ENCODE measurements at regions not wholly inside any gene's neighbourhood (a gene's known extent, or its start where the extent isn't known, plus 50 kb on each side); places are given as distances from the start of the nearest gene placed in this dataset.

DNA sequence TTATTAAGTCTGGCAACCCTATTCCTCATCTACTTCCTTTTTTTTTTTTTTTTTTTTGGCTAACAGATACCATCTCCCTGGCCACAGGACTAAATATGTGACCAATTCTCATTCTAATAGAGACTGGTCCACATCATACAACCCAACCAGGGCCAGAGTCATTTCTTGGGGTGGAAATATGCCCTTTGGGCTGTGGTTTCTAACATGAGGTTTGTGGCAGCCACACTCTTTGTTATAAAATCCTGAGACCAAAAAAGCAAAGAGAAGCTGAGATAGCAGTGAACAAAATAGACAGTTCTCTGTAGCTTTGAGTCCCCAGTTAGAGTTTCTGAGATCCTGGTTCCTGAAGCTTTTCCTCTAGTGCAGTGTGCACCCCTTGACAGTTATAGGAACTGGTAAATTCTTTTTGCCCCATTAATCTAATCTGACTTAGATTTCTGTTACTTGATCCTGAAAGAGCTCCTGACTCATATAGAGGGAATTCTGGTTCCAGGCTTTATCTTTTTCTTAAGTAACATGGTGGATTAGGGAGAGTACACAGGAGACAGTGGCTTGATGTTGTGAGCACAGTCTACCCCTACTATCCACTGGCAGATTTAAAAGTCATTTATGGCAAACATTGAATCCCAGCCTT lies 86.8 kb downstream of the MAIP1 start:
- Mint-ChIP-seq H3K4me3 (no peak overlapping the region), H3K9me3 (peaks cover 19% of the 10 kb centered on the region), H3K27me3 (peaks cover 14% of the 10 kb centered on the region), H3K4me1 (no peaks in the 10 kb centered on the region), H3K36me3 (ENCODE audit: low read depth) (no peaks in the 10 kb centered on the region), H3K27ac (no peak overlapping the region)
- ChIA-PET POLR2A (no interaction called here), CTCF (no interaction called here)
- no peak for DNase-seq

DNA sequence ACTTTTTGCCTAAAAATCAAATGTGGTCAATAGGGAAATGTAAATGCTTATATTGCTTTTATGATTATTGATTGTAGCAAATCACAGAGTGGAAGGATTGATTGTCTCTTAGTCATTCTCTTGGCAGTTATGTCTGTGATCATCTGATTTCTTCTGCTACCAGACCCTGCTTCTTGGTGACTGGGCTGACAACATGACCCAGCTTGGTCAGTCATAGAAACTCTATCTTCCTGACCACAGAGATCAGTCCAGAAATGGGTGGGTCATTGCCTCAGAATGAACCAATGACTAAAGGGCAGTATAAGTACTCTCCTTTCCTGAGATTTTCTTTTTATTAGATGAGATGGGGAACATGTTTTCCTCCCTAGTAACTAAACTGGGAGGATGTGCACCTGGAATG lies 87.6 kb downstream of the MAIP1 start:
- no peak for DNase-seq
- H3K4me1 Mint-ChIP-seq: no peaks in the 10 kb centered on the region
- no peaks in the 10 kb centered on the region for H3K36me3 Mint-ChIP-seq (ENCODE audit: low read depth)
- no peak overlapping the region for H3K4me3 Mint-ChIP-seq
- ChIA-PET POLR2A (no interaction called here), CTCF (no interaction called here)
- peaks cover 19% of the 10 kb centered on the region for H3K9me3 Mint-ChIP-seq
- no peak overlapping the region for H3K27ac Mint-ChIP-seq
- peaks cover 17% of the 10 kb centered on the region for H3K27me3 Mint-ChIP-seq

- Mint-ChIP-seq H3K27ac (no peak overlapping the region), H3K4me3 (no peak overlapping the region), H3K4me1 (no peaks in the 10 kb centered on the region), H3K36me3 (ENCODE audit: low read depth) (no peaks in the 10 kb centered on the region), H3K27me3 (peaks cover 22% of the 10 kb centered on the region), H3K9me3 (peaks cover 19% of the 10 kb centered on the region)
- no peak for DNase-seq
- CTCF ChIA-PET: no interaction called here
- POLR2A ChIA-PET: no interaction called here
These were observed 89.1 kb downstream of the MAIP1 start for GRCh38 chr2:200044453-200044852.

GRCh38 chr2:200048421-200048820 lies 93.0 kb downstream of the MAIP1 start:
- Mint-ChIP-seq H3K27me3 (peaks cover 23% of the 10 kb centered on the region), H3K36me3 (ENCODE audit: low read depth) (no peaks in the 10 kb centered on the region), H3K4me1 (no peaks in the 10 kb centered on the region), H3K27ac (no peak overlapping the region), H3K4me3 (no peak overlapping the region), H3K9me3 (peaks cover 19% of the 10 kb centered on the region)
- ChIA-PET CTCF (no interaction called here), POLR2A (no interaction called here)
- DNase-seq: no peak

- ChIA-PET POLR2A (no interaction called here), CTCF (no interaction called here)
- DNase-seq: no peak
- no peaks in the 10 kb centered on the region for H3K4me1 Mint-ChIP-seq
- H3K36me3 Mint-ChIP-seq (ENCODE audit: low read depth): no peaks in the 10 kb centered on the region
- peaks cover 22% of the 10 kb centered on the region for H3K27me3 Mint-ChIP-seq
- H3K4me3 Mint-ChIP-seq: no peak overlapping the region
- peaks cover 19% of the 10 kb centered on the region for H3K9me3 Mint-ChIP-seq
- no peak overlapping the region for H3K27ac Mint-ChIP-seq
These were observed 93.7 kb downstream of the MAIP1 start for GRCh38 chr2:200049086-200049485.

- peaks cover 21% of the 10 kb centered on the region for H3K27me3 Mint-ChIP-seq
- H3K27ac Mint-ChIP-seq: no peak overlapping the region
- DNase-seq: no peak
- no peak overlapping the region for H3K4me3 Mint-ChIP-seq
- H3K9me3 Mint-ChIP-seq: peaks cover 8% of the 10 kb centered on the region
- ChIA-PET CTCF (interaction anchor here (0.7 kb wide), 1 partner anchor 72 kb away, joined by 3 read pairs; no protein-coding TSS in a partner anchor), POLR2A (no interaction called here)
- no peaks in the 10 kb centered on the region for H3K4me1 Mint-ChIP-seq
- no peaks in the 10 kb centered on the region for H3K36me3 Mint-ChIP-seq (ENCODE audit: low read depth)
These were observed 95.7 kb downstream of the MAIP1 start for GRCh38 chr2:200050921-200051610.

DNA sequence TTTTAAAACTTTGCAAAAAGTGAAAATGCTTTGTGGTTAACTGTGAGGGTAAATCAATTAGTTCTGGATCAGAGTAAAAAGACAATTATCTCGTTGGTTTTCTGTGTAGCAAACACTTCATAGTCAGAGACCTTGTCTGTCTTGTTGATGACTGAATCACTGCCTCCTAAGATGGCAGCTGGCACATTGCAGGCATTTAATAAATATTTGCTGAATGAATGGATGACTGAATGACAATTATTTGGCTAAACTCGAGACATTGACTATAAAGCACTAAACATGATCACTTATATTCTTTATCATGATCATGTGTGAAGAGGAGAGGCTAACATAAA lies 96.2 kb downstream of the MAIP1 start:
- Mint-ChIP-seq H3K36me3 (ENCODE audit: low read depth) (no peaks in the 10 kb centered on the region), H3K27me3 (peaks cover 21% of the 10 kb centered on the region), H3K4me1 (no peaks in the 10 kb centered on the region), H3K27ac (no peak overlapping the region), H3K9me3 (peaks cover 4% of the 10 kb centered on the region), H3K4me3 (no peak overlapping the region)
- DNase-seq: no peak
- ChIA-PET POLR2A (no interaction called here), CTCF (no interaction called here)

DNA sequence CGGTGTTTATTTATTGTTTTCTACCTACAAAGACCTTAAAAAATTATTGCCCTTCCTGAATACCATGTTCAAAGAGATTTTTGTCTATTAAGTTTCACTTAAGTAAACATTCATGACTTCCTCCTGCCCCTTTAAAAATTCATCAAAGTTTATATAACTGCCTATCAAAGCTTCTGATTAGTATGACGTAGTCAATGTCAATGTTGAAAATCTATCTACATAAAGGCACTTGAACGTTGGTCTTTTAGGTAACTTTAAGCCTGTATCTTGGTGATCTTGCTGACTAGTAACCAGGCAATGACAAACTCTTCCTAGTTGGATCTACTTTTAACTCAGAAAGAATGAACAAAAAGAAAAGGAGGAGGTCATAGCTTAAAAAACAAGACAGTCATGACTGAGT lies 97.2 kb downstream of the MAIP1 start:
- no peak for DNase-seq
- Mint-ChIP-seq H3K36me3 (ENCODE audit: low read depth) (no peaks in the 10 kb centered on the region), H3K4me1 (no peaks in the 10 kb centered on the region), H3K27me3 (peaks cover 19% of the 10 kb centered on the region), H3K9me3 (peaks cover 2% of the 10 kb centered on the region), H3K4me3 (no peak overlapping the region), H3K27ac (no peak overlapping the region)
- ChIA-PET CTCF (no interaction called here), POLR2A (no interaction called here)

DNA sequence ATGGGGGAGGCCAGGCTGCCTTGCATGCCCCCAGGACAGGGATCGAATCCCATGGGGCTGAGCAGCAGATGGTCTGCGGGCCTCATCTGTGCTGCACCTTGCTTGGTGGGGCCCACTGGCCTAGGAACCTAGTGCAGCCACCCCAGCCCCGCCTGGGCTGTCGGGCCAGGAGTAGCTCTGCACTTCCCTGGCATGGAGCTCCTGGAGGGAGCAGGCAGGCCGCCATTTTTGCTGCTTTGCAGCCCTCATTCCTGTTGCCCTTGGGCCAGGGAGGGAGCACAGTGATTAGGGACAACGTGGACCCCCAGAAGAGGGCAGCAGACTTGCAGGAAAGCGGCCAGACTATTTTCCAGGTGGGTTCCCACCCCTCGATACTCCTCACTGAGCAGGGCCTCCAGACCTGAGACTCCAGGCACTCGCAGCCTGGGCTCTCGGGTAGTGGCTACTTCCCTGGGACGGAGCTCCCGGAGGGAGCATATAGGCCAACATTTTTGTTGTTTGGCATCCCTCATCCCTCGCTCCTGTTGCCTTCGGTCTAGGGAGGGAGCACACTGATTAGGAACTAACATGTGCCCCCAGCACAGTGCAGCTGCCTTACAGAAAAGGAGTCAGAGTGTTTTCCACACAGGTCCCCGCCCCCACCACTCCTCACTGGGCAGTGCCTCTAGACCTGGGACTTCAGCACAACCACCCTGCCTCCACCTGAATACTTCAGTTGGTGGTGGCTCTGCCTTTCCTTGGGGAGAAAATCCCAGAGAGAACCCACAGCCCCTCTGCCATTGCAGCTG lies 99.5 kb downstream of the MAIP1 start:
- H3K9me3 Mint-ChIP-seq: peaks cover 2% of the 10 kb centered on the region
- peaks cover 29% of the 10 kb centered on the region for H3K27me3 Mint-ChIP-seq
- CTCF ChIA-PET: no interaction called here
- H3K4me3 Mint-ChIP-seq: no peak overlapping the region
- DNase-seq: no peak
- no peaks in the 10 kb centered on the region for H3K36me3 Mint-ChIP-seq (ENCODE audit: low read depth)
- no peaks in the 10 kb centered on the region for H3K4me1 Mint-ChIP-seq
- POLR2A ChIA-PET: no interaction called here
- no peak overlapping the region for H3K27ac Mint-ChIP-seq

- no peak overlapping the region for H3K27ac Mint-ChIP-seq
These were observed 100.7 kb downstream of the MAIP1 start for GRCh38 chr2:200056105-200056504.

GRCh38 chr2:200063155-200063554 lies 107.8 kb downstream of the MAIP1 start:
- Mint-ChIP-seq H3K27ac (no peak overlapping the region), H3K36me3 (ENCODE audit: low read depth) (no peaks in the 10 kb centered on the region), H3K9me3 (no peaks in the 10 kb centered on the region), H3K4me1 (no peaks in the 10 kb centered on the region), H3K27me3 (peaks cover 30% of the 10 kb centered on the region), H3K4me3 (no peak overlapping the region)
- DNase-seq: no peak
- ChIA-PET POLR2A (no interaction called here), CTCF (no interaction called here)

More at GRCh38 chr2:200056105-200056504, 100.7 kb downstream of the MAIP1 start:
- Mint-ChIP-seq H3K27me3 (peaks cover 30% of the 10 kb centered on the region), H3K4me1 (no peaks in the 10 kb centered on the region), H3K4me3 (no peak overlapping the region), H3K36me3 (ENCODE audit: low read depth) (no peaks in the 10 kb centered on the region), H3K9me3 (peaks cover 2% of the 10 kb centered on the region)
- POLR2A ChIA-PET: no interaction called here
- DNase-seq: no peak
- CTCF ChIA-PET: no interaction called here

GRCh38 chr2:200064879-200065278 lies 109.5 kb downstream of the MAIP1 start:
- ChIA-PET CTCF (no interaction called here), POLR2A (no interaction called here)

DNA sequence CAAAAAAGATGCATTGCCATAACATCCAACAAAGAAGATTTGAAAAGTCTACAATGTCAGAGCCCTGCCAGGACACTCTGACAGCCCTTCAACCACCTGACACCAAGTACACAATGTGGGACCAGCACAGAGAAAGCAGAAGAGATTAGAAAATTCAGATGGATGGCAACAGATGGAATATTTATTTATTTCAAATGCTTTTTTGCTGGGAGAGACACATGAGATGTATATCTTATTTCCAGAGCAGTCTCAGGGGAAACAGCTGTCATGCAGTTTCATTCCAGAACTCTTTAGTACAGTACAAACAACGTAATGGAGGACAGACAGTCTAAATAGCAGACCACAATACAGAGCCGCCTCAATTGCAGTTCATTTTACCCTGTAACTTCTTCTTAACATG lies 110.1 kb downstream of the MAIP1 start:
- H3K4me3 Mint-ChIP-seq: no peak overlapping the region

More at GRCh38 chr2:200064879-200065278, 109.5 kb downstream of the MAIP1 start:
- H3K36me3 Mint-ChIP-seq (ENCODE audit: low read depth): no peaks in the 10 kb centered on the region
- peaks cover 18% of the 10 kb centered on the region for H3K27me3 Mint-ChIP-seq
- no peaks in the 10 kb centered on the region for H3K9me3 Mint-ChIP-seq
- H3K4me1 Mint-ChIP-seq: no peaks in the 10 kb centered on the region
- H3K27ac Mint-ChIP-seq: no peak overlapping the region
- H3K4me3 Mint-ChIP-seq: no peak overlapping the region
- no peak for DNase-seq

DNA sequence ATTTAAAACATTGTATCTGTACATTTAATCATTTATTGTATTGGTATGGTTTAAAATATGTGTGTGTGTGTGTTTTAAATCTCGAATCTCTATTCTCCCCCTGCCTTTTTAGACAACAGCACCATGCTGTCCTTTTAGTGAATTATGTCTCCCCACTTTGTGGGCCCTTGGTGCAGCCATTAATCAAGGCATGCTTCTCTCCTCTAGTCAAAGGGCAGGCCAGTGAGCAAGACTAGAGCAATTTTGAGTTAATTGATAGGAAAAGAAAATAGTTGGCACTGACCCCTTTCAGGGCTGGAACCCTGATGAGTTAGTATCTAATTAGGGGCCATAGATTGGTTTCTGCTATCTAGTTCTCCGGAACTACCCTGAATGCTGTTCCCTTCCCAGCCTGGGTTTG lies 111.0 kb downstream of the MAIP1 start:
- no peak for DNase-seq
- POLR2A ChIA-PET: no interaction called here
- Mint-ChIP-seq H3K4me1 (no peaks in the 10 kb centered on the region), H3K27me3 (peaks cover 18% of the 10 kb centered on the region), H3K27ac (no peak overlapping the region), H3K4me3 (no peak overlapping the region), H3K36me3 (ENCODE audit: low read depth) (no peaks in the 10 kb centered on the region), H3K9me3 (peaks cover 2% of the 10 kb centered on the region)
- CTCF ChIA-PET: no interaction called here

More for the DNA sequence above, 110.1 kb downstream of the MAIP1 start:
- Mint-ChIP-seq H3K27me3 (peaks cover 17% of the 10 kb centered on the region), H3K4me1 (no peaks in the 10 kb centered on the region), H3K9me3 (no peaks in the 10 kb centered on the region), H3K36me3 (ENCODE audit: low read depth) (no peaks in the 10 kb centered on the region), H3K27ac (no peak overlapping the region)
- CTCF ChIA-PET: no interaction called here
- no peak for DNase-seq
- POLR2A ChIA-PET: no interaction called here

Measured in activated CD4-positive, alpha-beta memory T cell treated with anti-CD3 and anti-CD28 coated beads, Interleukin-2, amount 10 ng/mL, durations not matched to agents 7 days and 5 days (primary cell).